Memory B cell (primary cell): ENCODE measurements at regions not wholly inside any gene's neighbourhood (a gene's known extent, or its start where the extent isn't known, plus 50 kb on each side); places are given as distances from the start of the nearest gene placed in this dataset.
A peak's percentile ranks its signal among the peaks of the same experiment; 100 is the strongest.

Experiments used
- ATAC-seq: fragments of 150-1000 bp; cut with Tn5 transposase; 2 replicates; pipeline ENCODE4 v1.10.0; 2021; ENCODE audit warnings: low read depth, mild to moderate bottlenecking, moderate library complexity
- DNase-seq, 2 donors: peaks; one replicate each; pipeline ENCODE4 v3.0.0; 2022; ENCODE audit warnings: low spot score in 2 of 2
- H3K27ac Mint-ChIP-seq: one replicate; pipeline ENCODE4 v1.8.0; 2022; ENCODE audit warnings: mild to moderate bottlenecking, moderate library complexity, mixed read lengths
- H3K27me3 Mint-ChIP-seq: one replicate; pipeline ENCODE4 v1.8.0; 2022; ENCODE audit warnings: mixed read lengths
- H3K36me3 Mint-ChIP-seq: one replicate; pipeline ENCODE4 v1.8.0; 2022; ENCODE audit warnings: mild to moderate bottlenecking, mixed read lengths
- H3K4me1 Mint-ChIP-seq: one replicate; pipeline ENCODE4 v1.8.0; 2022; ENCODE audit warnings: mixed read lengths
- H3K4me3 Mint-ChIP-seq: one replicate; pipeline ENCODE4 v1.8.0; 2022; ENCODE audit warnings: mild to moderate bottlenecking, moderate library complexity, mixed read lengths
- H3K9me3 Mint-ChIP-seq: one replicate; pipeline ENCODE4 v1.8.0; 2022; ENCODE audit warnings: mixed read lengths

DNA sequence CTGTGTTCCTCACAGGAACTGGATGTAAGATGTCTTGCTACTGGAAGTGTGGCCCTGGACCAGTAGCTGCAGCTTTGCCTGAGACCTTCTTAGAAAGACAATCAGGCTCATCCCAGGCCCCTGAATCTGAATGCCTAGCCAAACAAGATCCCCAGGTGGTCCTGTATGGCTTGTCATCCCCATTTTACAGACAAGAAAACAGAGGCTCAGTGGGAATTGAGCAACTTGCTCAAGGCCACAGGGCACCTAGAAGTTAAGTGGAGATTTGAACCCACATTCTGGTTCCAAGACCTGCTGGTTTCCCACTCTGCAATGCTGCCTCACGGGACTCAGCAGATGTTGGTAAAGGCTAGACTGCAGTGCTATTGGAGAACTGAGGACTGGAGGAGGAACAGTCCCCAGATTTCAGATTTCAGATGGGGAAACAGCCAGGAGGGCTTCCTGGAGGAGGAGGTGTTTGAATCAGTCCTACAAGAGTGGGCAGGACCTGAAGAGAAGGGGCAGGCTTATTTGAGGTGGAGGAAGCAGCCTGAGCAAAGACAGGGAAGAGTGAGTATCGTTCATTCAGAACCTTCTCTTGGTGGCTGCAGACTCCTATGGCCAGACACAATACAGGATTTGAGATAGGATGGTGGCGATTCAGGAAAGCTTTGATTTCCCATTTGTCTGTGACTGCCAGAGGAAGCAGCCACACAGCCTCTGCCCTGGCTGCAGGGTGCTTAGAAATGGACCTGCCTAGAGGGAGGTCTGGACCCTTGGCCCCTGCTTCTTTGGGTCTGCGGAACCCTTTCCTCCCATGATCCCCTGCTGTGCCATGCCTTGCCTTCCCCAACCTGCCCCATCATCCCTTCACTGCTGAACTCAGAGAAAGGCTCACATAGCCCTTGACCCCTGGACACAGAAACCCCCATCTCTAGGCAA lies 233.4 kb upstream of the NLRP1 start:
- no peaks in the 10 kb centered on the region for H3K4me1 Mint-ChIP-seq
- H3K27ac Mint-ChIP-seq = no peak overlapping the region
- H3K36me3 Mint-ChIP-seq = no peaks in the 10 kb centered on the region
- H3K4me3 Mint-ChIP-seq = no peak overlapping the region
- no peak for ATAC-seq
- no peaks in the 10 kb centered on the region for H3K9me3 Mint-ChIP-seq
- H3K27me3 Mint-ChIP-seq = peaks cover 8% of the 10 kb centered on the region
- no peak for DNase-seq

- peaks cover 8% of the 10 kb centered on the region for H3K27me3 Mint-ChIP-seq
- no peak for DNase-seq
Observed at GRCh38 chr17:5819396-5819795, 235.1 kb upstream of the NLRP1 start.

DNA sequence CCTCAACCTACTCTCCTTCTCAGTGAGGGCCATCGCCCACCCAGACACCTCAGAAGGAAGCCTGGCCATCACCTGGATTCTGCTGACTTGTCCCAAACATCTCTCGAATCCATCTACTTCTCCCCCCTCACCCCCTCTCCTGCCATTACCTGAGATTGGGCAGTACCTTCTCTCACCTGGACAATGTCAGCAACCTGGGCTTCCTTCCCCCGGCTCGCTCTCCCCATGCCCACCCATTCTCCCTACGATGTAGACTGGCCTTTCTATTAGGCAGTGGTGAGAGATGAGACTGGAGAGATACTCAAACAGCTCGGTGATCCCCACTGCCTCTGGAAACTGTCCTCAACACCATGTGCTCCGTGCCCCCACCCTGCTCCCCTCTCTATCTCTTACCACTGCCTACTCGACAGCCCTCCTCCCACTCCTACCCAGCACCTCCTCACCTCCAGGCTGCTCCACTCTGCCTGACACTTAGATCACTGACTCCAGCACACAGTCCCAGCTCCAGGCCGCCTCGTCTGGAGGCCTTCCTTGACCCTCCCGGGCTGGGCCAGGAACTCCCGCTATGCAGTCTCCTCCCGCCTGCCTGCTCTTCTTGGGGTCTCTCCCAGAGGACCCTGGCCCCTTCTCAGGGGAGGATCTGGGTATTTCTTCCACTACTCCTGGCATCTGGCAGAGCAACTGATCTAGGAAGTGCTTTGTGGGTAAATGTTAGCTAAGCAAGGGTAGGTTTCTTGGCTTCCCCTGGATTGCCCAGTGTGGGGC lies 235.8 kb upstream of the NLRP1 start:
- Mint-ChIP-seq H3K27me3 (peaks cover 8% of the 10 kb centered on the region), H3K36me3 (no peaks in the 10 kb centered on the region), H3K4me3 (no peak overlapping the region), H3K4me1 (no peaks in the 10 kb centered on the region), H3K27ac (no peak overlapping the region), H3K9me3 (no peaks in the 10 kb centered on the region)
- ATAC-seq = no peak
- DNase-seq = no peak

More at GRCh38 chr17:5819396-5819795, 235.1 kb upstream of the NLRP1 start:
- Mint-ChIP-seq H3K27ac (no peak overlapping the region), H3K4me3 (no peak overlapping the region), H3K36me3 (no peaks in the 10 kb centered on the region), H3K4me1 (no peaks in the 10 kb centered on the region), H3K9me3 (no peaks in the 10 kb centered on the region)
- ATAC-seq = no peak

DNA sequence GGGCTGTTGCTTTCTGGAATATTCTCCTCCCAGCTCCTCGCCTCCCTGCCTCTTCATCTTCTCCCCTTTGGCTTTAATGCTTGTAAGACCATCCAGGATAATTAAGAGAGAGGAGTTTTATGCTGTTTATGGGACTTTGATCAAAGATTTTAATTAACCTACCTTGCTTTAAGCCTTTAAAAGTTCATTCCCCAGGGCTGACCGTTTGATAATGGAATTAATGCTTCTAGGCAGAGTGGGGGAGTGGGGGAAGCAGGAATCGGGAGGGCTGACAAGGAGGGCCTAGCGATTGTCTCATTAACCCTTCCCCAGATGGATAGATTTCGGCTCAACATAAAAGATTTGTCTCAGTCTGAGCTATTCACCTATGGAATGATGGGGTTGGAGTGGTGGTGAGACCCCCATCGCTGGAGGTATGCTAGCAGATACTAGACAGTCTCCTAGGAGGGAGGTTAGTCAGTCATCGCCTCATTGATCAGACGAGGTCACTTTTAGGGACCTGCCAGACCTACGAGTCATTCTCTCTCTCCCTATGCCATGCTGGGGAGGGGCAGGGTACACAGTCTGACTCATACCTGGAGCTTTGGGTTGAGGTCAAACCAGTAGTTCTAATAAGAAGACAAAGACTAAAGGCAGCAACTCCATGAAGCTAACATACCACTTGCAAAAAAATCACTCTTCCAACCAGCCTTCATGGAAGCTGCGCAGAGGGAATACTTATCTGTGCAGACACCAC lies 236.6 kb upstream of the NLRP1 start:
- no peak for ATAC-seq
- H3K36me3 Mint-ChIP-seq = no peaks in the 10 kb centered on the region
- peaks cover 6% of the 10 kb centered on the region for H3K27me3 Mint-ChIP-seq

DNA sequence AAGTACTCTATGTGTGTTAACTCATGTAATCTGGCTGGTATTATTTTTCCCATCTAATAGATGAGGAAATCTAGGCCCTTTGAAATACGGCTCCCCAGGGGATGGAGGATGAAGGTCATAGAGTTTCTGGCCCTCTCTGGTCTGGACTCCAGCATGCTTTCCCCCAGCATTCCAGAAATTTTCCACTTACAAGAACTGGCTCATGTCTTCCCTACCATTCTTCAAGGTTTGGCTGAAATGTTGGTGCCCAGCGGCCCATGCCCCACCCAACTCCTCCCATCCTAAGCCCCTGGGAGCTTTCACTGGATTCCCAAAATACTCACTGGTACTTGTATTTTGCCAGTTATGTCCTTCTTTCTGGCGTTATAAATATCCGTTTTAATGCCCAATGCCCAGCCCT lies 237.5 kb upstream of the NLRP1 start:
- DNase-seq (no peak), ATAC-seq (no peak)
- peaks cover under 1% of the 10 kb centered on the region for H3K9me3 Mint-ChIP-seq
- H3K4me3 Mint-ChIP-seq = no peak overlapping the region
- H3K27me3 Mint-ChIP-seq = peaks cover 6% of the 10 kb centered on the region
- H3K4me1 Mint-ChIP-seq = no peaks in the 10 kb centered on the region
- H3K27ac Mint-ChIP-seq = no peak overlapping the region
- peaks cover under 1% of the 10 kb centered on the region for H3K36me3 Mint-ChIP-seq

More for the DNA sequence above, 236.6 kb upstream of the NLRP1 start:
- DNase-seq = no peak
- H3K4me1 Mint-ChIP-seq = no peaks in the 10 kb centered on the region
- no peaks in the 10 kb centered on the region for H3K9me3 Mint-ChIP-seq
- H3K27ac Mint-ChIP-seq = no peak overlapping the region
- H3K4me3 Mint-ChIP-seq = no peak overlapping the region

DNA sequence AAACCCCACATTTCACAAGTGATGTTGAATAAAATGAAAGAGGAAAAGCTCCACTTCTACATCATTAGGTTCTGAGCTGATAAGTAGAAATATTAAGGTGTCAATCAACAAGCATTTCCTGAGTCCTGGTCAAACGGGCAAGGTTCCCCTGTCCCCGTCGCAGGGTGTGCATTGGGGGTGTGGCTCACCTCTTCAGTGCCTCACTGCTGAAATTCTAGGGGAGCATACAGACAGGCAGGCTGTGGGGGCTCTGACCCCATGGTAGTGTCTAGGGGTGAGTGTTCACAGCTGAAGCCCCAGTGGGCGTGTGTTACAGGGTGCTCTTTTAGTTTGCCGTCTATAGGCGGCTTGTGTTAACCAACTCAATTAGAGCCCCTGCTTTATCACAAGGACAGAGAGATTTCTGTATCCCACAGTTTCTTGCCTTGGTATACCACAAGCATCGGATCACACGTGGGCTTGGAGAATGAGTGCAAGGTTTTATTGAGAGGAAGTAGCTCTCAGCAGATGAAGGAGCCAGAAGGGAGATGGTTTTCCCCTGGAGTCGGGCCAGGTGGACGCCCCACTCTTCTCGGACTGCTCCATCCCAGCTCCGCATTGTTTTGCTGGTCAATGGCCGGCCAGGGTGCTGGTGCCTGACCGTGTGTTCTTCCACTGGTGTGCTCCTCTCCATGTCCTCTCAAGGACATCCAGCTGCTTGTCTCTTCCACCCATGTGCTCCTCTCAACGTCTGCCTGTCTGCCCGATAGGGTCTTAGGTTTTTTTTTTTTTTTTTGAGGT lies 238.2 kb upstream of the NLRP1 start:
- Mint-ChIP-seq H3K36me3 (peaks cover 4% of the 10 kb centered on the region), H3K27me3 (peaks cover 11% of the 10 kb centered on the region), H3K4me1 (no peaks in the 10 kb centered on the region), H3K27ac (no peak overlapping the region), H3K4me3 (no peak overlapping the region), H3K9me3 (peaks cover 5% of the 10 kb centered on the region)
- DNase-seq (no peak), ATAC-seq (no peak)

- DNase-seq (no peak), ATAC-seq (no peak)
- H3K36me3 Mint-ChIP-seq = peaks cover 4% of the 10 kb centered on the region
- H3K9me3 Mint-ChIP-seq = peaks cover 7% of the 10 kb centered on the region
- H3K4me3 Mint-ChIP-seq = no peak overlapping the region
- no peaks in the 10 kb centered on the region for H3K4me1 Mint-ChIP-seq
- no peak overlapping the region for H3K27ac Mint-ChIP-seq
- H3K27me3 Mint-ChIP-seq = peaks cover 14% of the 10 kb centered on the region
Observed at GRCh38 chr17:5823219-5823618, 238.9 kb upstream of the NLRP1 start.

DNA sequence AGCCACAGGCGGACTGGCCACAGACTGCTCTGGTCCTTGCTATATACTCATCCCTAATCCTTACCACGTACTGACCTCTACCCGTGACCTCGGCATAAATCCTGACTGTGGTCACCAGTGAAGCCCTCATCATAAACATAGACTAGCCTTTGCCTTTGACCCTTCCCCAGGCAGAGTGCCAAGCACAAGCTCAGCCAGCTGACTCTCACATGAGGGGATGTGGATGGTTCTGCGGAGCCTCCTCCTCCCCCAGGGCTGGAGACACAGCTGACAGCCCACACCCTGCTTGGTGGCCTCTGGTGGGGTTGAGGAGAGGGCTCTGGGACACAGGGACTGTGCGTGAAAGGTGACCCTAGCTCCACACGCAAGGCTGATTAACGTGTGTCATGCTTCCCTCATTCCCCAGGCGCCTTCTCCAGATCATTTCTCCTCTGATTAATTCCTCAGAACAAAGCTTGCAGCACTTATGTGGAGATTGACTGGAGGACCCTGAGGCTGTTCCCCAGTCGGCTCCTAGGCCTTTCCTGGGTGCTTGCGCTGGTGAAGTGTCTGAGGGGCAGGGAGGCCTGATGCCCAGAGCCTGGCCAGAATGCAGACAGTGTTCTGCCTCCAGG lies 241.5 kb upstream of the NLRP1 start:
- no peaks in the 10 kb centered on the region for H3K4me1 Mint-ChIP-seq
- no peak for DNase-seq
- no peak overlapping the region for H3K27ac Mint-ChIP-seq
- H3K9me3 Mint-ChIP-seq = peaks cover 7% of the 10 kb centered on the region
- peaks cover 4% of the 10 kb centered on the region for H3K36me3 Mint-ChIP-seq
- ATAC-seq = no peak
- H3K27me3 Mint-ChIP-seq = peaks cover 10% of the 10 kb centered on the region
- no peak overlapping the region for H3K4me3 Mint-ChIP-seq

GRCh38 chr17:5826384-5826783 lies 242.1 kb upstream of the NLRP1 start:
- DNase-seq (no peak), ATAC-seq (no peak)
- Mint-ChIP-seq H3K36me3 (peaks cover 4% of the 10 kb centered on the region), H3K9me3 (peaks cover 7% of the 10 kb centered on the region), H3K4me3 (no peak overlapping the region), H3K27ac (no peak overlapping the region), H3K4me1 (no peaks in the 10 kb centered on the region), H3K27me3 (peaks cover 10% of the 10 kb centered on the region)

DNA sequence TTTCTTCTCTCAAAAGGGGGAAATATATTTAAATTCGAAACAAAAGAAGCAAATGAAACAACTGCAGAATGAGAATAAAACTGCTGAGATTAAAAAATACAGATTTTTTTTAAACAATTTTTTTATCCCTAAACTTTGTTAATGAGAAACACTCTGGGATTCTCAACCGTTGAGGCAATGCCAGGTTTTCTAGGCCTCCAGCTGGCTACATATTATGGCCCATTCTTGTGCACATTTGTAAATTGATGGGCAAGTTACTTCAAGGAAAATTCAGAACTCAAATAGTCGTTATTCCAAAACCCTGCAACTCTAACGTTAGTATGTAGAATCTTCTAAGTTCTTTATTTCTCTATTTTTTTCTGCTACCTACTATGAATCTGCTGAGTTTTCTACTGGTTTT lies 239.3 kb upstream of the WSCD1 start:
- peaks cover 4% of the 10 kb centered on the region for H3K36me3 Mint-ChIP-seq
- peaks cover 10% of the 10 kb centered on the region for H3K27me3 Mint-ChIP-seq
- H3K9me3 Mint-ChIP-seq = peaks cover 7% of the 10 kb centered on the region
- ATAC-seq (no peak), DNase-seq (no peak)
- H3K27ac Mint-ChIP-seq = no peak overlapping the region
- H3K4me3 Mint-ChIP-seq = no peak overlapping the region
- peaks cover 7% of the 10 kb centered on the region for H3K4me1 Mint-ChIP-seq

DNA sequence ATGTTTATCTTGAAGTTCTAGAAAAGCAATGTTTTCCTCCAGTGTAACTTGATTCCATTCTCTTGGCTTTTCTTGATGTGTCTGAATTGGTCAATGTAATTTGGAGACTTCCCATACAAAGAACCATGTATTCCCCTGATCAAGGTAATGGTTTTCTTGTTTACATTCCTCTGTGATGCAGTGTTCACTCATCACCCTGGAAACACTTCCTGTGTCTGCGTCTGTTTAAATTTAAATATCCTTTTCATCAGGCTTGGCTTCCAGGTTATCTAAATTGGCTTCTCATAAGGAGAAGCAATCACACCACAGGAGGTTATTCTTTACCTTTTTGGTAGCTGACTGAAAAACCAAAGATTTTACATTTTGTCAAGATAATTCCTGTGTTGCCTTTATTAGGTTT lies 237.3 kb upstream of the WSCD1 start:
- no peaks in the 10 kb centered on the region for H3K9me3 Mint-ChIP-seq
- H3K4me1 Mint-ChIP-seq = peaks cover 7% of the 10 kb centered on the region
- no peak overlapping the region for H3K4me3 Mint-ChIP-seq
- ATAC-seq (peak; percentile 37), DNase-seq (no peak)
- H3K36me3 Mint-ChIP-seq = no peaks in the 10 kb centered on the region
- H3K27me3 Mint-ChIP-seq = peaks cover 6% of the 10 kb centered on the region
- no peak overlapping the region for H3K27ac Mint-ChIP-seq

- Mint-ChIP-seq H3K9me3 (no peaks in the 10 kb centered on the region), H3K4me1 (peaks cover 7% of the 10 kb centered on the region), H3K27me3 (peaks cover 3% of the 10 kb centered on the region), H3K4me3 (no peak overlapping the region), H3K27ac (no peak overlapping the region), H3K36me3 (no peaks in the 10 kb centered on the region)
- DNase-seq (no peak), ATAC-seq (no peak)
Observed at GRCh38 chr17:5837055-5837491, 233.1 kb upstream of the WSCD1 start.

DNA sequence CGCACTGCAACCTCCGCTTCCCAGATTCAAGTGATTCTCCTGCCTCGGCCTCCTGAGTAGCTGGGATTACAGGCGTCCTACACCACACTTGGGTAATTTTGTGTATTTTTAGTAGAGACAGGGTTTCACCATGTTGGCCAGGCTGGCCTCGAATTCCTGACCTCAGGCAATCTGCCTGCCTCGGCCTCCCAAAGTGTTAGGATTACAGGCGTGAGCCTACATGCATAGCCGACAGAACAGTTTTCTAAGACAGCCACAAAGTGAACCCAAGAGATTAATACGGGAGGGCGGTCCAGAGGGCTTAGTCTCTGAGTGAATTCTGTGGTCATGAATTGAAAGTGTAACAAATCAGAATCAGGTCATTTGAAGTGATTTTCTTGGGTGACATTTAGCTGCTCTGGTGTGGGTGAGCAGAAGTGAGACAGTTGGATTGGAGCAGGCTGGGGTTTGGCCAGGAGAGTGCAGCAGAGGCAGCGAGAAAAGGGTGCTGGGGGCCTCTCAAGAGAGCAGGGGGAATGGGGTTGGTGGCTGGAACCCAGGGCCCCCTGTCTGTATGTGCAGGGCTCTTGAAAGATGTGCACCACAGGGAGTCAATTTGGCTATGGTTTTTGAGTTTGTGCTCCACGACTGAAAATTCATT lies 231.4 kb upstream of the WSCD1 start:
- no peak overlapping the region for H3K4me3 Mint-ChIP-seq
- ATAC-seq = no peak
- peaks cover 3% of the 10 kb centered on the region for H3K4me1 Mint-ChIP-seq

More for the DNA sequence above, 231.4 kb upstream of the WSCD1 start:
- Mint-ChIP-seq H3K27ac (no peak overlapping the region), H3K27me3 (peaks cover 3% of the 10 kb centered on the region), H3K36me3 (no peaks in the 10 kb centered on the region), H3K9me3 (no peaks in the 10 kb centered on the region)
- DNase-seq = no peak
